Right lobe of liver (tissue), 4 donors: ENCODE measurements at regions not wholly inside any gene's neighbourhood (a gene's known extent, or its start where the extent isn't known, plus 50 kb on each side); places are given as distances from the start of the nearest gene placed in this dataset.

ENCODE experiments used
- CTCF ChIP-seq, 4 donors: fragments of 200-600 bp in 3 of 4; fragments of 450-650 bp in 1 of 4; IDR thresholded peaks; one replicate each; pipeline versions ENCODE4 v1.5.1 to v1.8.0; 2016 to 2022; ENCODE audit warnings: antibody characterized with exemption in 4 of 4, mild to moderate bottlenecking in 2 of 4
- POLR2A ChIP-seq: fragments of 450-650 bp; IDR thresholded peaks from one replicate; pipeline ENCODE4 v1.6.1; 2017; ENCODE audit warnings: antibody characterized with exemption, mild to moderate bottlenecking
- donor health status: DM: no; HTN: no; CAD: no.
- donor health status: DM: no; HTN: no; CAD: no.
- donor health status: DM: no; HTN: yes; CAD: no.

DNA sequence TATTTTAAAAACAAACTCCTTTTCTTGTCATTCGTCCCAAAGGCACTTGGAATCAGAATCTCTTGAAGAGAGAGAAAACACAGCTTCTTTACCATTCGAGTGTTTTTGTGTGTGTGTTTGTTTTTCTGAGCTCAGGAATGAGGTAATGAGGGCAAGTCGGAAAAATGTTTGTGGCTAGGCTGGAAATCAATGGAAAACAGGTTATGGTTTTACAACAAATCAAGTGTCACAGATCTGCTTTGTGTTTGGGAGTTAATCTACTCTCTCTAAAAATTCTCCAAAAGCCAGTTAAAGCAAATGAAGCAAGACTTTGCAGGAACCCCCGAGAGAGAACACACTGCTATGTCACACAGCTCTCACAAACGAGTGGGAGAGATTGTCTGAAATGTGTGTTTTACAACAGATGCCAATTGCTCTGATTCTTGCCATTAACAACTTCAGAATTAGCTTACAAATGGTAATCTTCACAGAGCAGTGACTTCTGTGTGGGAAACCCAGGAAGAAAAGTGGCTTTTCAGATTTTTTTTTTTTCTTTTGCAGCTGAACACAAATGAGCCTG is 264.1 kb downstream of the CBLL2 start:
- TF ChIP-seq CTCF (IDR thresholded peaks at IDR 0.05) (no peak), POLR2A (no peak)
